GM12873 (cell line): ENCODE measurements at regions not wholly inside any gene's neighbourhood (a gene's known extent, or its start where the extent isn't known, plus 50 kb on each side); places are given as distances from the start of the nearest gene placed in this dataset.

ENCODE experiments used
- CTCF ChIP-seq: IDR thresholded peaks from 2 replicates; pipeline ENCODE4 v1.5.1; 2012; ENCODE audit warnings: low read depth, mild to moderate bottlenecking, moderate library complexity, low read length, control low read depth; ENCODE audit not compliant: insufficient read depth; ENCODE audit errors: missing control alignments

DNA sequence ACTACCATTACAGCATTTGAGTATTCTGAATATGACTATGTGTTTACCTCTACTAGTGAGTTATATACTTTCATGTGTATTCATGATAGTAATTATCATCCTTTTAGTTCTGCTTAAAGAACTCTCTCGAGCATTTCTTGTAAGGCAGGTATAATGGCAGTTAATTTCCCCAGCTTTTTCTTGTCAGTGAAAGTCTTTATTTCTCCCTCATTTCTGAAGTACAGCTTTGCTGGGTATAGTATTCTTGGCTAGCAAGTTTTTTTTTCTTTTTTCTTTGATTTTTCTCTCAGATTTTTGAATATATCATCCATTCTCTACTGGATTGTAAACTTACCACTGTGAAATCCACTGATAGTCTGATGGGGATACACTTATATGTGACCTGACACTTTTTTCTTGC is 165.9 kb upstream of the ARHGAP5 start:
- no peak for TF ChIP-seq CTCF

DNA sequence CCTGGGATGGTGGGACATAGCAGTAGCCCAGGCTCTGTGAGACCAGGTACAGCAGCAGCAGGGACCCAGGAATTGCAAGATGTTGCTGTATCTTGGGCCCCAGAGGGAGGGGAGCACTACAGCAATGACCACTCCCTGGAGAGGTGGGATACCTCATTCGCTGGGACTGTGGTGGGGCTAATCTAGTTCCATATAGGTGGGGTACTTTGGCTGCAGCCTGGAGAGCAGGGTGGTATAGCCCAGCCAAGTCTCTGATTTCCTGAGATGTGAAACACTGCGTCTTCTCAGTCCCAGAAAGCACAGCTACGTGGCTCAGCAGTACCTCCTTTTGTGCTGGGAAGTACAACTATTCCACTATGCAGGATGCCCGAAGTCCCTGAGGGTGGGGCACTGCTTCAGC is 163.7 kb upstream of the ARHGAP5 start:
- no peak for TF ChIP-seq CTCF

DNA sequence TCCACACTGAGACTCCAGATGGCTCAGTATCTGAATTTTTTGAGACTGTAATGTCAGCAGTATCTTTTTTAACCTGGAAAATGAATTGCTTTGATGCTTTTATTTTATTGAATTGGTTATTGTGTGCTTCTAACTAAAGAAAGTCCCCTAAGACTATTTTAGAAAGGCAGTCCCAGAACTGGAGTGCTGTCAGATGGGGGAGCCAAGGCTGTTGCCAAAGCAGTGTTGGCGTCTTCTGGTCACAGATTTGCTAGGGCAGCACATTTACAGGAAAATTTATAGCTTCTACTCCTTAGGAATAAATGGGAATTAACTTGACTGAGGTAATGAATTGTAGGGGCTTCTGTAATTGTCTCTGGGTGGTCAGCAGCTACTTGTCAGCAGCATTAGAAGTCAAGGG is 157.1 kb upstream of the ARHGAP5 start:
- TF ChIP-seq CTCF, result no peak

GRCh38 chr14:31920989-31921650 is 156.0 kb upstream of the ARHGAP5 start:
- TF ChIP-seq CTCF, result no peak

GRCh38 chr14:31921721-31922120 is 155.4 kb upstream of the ARHGAP5 start:
- TF ChIP-seq CTCF, result no peak

DNA sequence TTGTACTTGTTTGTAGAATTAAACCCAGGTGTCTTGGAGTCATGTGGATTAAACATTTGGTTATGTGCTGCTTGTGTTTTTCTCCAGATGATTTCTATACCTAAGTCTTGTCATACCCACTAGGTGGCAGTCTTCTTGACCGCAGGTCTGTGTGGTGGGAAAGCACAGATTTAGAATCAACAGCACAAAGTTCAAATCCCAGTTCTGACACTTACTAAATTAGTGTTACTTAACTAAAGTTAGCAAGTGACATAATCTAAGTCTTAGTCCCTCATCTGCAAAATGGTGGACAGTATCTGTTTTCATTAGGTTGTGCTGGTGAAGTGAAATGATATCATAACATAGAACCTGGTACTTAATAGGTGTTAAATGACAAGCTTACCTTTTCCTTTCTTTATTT is 151.0 kb upstream of the ARHGAP5 start:
- TF ChIP-seq CTCF, result peak; percentile 66

DNA sequence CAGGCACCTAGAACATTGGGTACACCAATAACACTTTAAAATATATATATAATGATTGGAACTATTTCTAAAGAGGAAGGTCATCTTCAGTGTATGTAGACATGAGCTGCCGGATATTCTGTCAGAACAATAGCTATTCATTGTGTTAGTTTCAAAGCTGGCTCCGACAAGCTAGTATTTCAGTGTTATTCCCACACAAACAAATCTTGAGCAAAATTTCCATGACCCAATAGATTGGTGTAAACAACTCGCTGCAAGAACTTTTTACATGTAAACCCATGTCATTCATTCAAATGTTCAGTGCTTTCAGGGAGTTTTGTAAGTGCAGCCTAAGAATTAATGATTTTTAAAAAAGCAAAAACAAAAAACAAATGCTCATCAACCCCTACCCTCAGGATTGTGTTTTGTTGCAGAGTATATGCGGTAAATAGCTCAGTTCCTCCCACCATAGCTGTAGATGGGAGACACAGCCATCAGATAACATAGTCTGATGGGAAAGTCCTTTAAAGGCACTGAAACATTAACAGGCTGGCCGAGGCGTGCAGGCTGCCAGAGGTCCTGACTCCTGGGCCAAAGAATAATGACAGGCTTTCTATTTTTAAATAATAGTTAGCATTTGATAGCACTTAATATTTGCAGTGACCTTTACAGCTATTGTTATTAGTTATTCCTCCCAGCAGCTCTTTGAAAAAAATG is 150.3 kb upstream of the ARHGAP5 start:
- no peak for TF ChIP-seq CTCF
